ENCODE measurements at regions not wholly inside any gene's neighbourhood (a gene's known extent, or its start where the extent isn't known, plus 50 kb on each side); places are given as distances from the start of the nearest gene placed in this dataset.

GRCh38 chr3:104180906-104181305, 1185.8 kb upstream of the ALCAM start:
- Histone ChIP-seq H3K27me3 (ENCODE audit: insufficient read depth, poor library complexity, severe bottlenecking) (no peaks in the 10 kb centered on the region), H3K4me3 (replicated peaks; ENCODE audit: insufficient read depth, low read length) (no peak overlapping the region), H3K27ac (replicated peaks) (no peak overlapping the region)
- DNase-seq (ENCODE audit: low read depth in 1 of 2, low spot score in 1 of 2): no peak
- no peak for TF ChIP-seq SPI1 (IDR thresholded peaks at IDR 0.05; ENCODE audit: borderline replicate concordance, low read depth)
- TF ChIP-seq, protein P1, sequence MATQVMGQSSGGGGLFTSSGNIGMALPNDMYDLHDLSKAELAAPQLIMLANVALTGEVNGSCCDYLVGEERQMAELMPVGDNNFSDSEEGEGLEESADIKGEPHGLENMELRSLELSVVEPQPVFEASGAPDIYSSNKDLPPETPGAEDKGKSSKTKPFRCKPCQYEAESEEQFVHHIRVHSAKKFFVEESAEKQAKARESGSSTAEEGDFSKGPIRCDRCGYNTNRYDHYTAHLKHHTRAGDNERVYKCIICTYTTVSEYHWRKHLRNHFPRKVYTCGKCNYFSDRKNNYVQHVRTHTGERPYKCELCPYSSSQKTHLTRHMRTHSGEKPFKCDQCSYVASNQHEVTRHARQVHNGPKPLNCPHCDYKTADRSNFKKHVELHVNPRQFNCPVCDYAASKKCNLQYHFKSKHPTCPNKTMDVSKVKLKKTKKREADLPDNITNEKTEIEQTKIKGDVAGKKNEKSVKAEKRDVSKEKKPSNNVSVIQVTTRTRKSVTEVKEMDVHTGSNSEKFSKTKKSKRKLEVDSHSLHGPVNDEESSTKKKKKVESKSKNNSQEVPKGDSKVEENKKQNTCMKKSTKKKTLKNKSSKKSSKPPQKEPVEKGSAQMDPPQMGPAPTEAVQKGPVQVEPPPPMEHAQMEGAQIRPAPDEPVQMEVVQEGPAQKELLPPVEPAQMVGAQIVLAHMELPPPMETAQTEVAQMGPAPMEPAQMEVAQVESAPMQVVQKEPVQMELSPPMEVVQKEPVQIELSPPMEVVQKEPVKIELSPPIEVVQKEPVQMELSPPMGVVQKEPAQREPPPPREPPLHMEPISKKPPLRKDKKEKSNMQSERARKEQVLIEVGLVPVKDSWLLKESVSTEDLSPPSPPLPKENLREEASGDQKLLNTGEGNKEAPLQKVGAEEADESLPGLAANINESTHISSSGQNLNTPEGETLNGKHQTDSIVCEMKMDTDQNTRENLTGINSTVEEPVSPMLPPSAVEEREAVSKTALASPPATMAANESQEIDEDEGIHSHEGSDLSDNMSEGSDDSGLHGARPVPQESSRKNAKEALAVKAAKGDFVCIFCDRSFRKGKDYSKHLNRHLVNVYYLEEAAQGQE (IDR thresholded peaks at IDR 0.05; ENCODE audit: insufficient replicate concordance, low read depth): no peak
- no peak for TF ChIP-seq GABPA (IDR thresholded peaks at IDR 0.05; ENCODE audit: low read depth)
- no peak for TF ChIP-seq CTCF (IDR thresholded peaks at IDR 0.05; ENCODE audit: insufficient read depth, low read length)

DNA sequence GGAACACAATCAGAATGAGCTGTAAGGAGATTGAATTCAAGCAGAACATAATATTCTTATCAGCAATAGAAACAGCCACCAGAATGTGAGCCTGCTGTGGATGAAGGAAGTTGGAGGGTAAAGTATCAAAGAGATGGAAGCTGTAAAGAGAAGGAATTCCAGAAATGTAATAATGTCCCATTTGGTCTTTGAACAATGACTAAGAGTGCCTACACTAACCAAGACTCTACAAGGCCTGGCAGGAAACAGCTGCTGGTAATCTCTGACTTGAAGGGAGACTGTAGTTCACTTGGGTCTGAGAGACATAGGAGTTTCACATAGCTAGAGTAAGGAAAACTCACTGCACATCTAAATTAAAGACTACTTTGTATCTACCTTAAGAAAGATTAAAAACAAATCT, 1176.0 kb upstream of the ALCAM start:
- H3K27me3 ChIP-seq (ENCODE audit: insufficient read depth, poor library complexity, severe bottlenecking): no peaks in the 10 kb centered on the region
- no peak overlapping the region for H3K27ac ChIP-seq (replicated peaks)
- no peak for DNase-seq (ENCODE audit: low read depth in 1 of 2, low spot score in 1 of 2)
- H3K4me3 ChIP-seq (replicated peaks; ENCODE audit: insufficient read depth, low read length): no peak overlapping the region
- TF ChIP-seq POLR2AphosphoS5 (IDR thresholded peaks at IDR 0.05; ENCODE audit: low read depth) (no peak), SPI1 (IDR thresholded peaks at IDR 0.05; ENCODE audit: borderline replicate concordance, low read depth) (no peak), GABPA (IDR thresholded peaks at IDR 0.05; ENCODE audit: low read depth) (no peak)
- TF ChIP-seq, protein P1 (IDR thresholded peaks at IDR 0.05; ENCODE audit: insufficient replicate concordance, low read depth): no peak

GRCh38 chr3:104198131-104198530, 1168.6 kb upstream of the ALCAM start:
- no peak overlapping the region for H3K4me3 ChIP-seq (replicated peaks; ENCODE audit: insufficient read depth, low read length)
- no peak for DNase-seq (ENCODE audit: low read depth in 1 of 2, low spot score in 1 of 2)
- no peaks in the 10 kb centered on the region for H3K27me3 ChIP-seq (ENCODE audit: insufficient read depth, poor library complexity, severe bottlenecking)
- TF ChIP-seq GABPA (IDR thresholded peaks at IDR 0.05; ENCODE audit: low read depth) (no peak), SPI1 (IDR thresholded peaks at IDR 0.05; ENCODE audit: borderline replicate concordance, low read depth) (no peak), POLR2AphosphoS5 (IDR thresholded peaks at IDR 0.05; ENCODE audit: low read depth) (no peak), CTCF (IDR thresholded peaks at IDR 0.05; ENCODE audit: insufficient read depth, low read length) (no peak)
- TF ChIP-seq, protein P1 (IDR thresholded peaks at IDR 0.05; ENCODE audit: insufficient replicate concordance, low read depth): no peak
- no peak overlapping the region for H3K27ac ChIP-seq (replicated peaks)

Measured in HL-60 (cell line).